NOMO-1 treated with dmso at 0.1 percent for 144 hours (cell line): ENCODE measurements at regions not wholly inside any gene's neighbourhood (a gene's known extent, or its start where the extent isn't known, plus 50 kb on each side); places are given as distances from the start of the nearest gene placed in this dataset.

Source experiments
- DNase-seq: peaks from one replicate; lab custom pipeline; 2025; ENCODE audit not compliant: unreplicated experiment; lab: John Stamatoyannopoulos, UW

GRCh38 chr10:28481968-28482367, 51.0 kb upstream of the WAC start:
- DNase-seq, result no peak
